Heart right ventricle (tissue), 16 donors: ENCODE measurements at regions not wholly inside any gene's neighbourhood (a gene's known extent, or its start where the extent isn't known, plus 50 kb on each side); places are given as distances from the start of the nearest gene placed in this dataset.
A peak's percentile ranks its signal among the peaks of the same experiment; 100 is the strongest.

Experiments used
- ATAC-seq, 8 donors: fragments of 200-7000 bp; cut with Tn5 transposase; one replicate each; pipeline ENCODE4 v1.9.1; 2020; ENCODE audit warnings: mild to moderate bottlenecking in 8 of 8, moderate library complexity in 8 of 8, moderate number of reproducible peaks in 1 of 8
- DNase-seq, 2 donors: peaks; one replicate each; pipeline ENCODE4 v3.0.0-alpha.2; 2020
- H3K27ac ChIP-seq, 10 donors: fragments of 200-600 bp; sonication (generic) in 2 of 10; one replicate each; pipeline versions ENCODE4 v1.5.0 to v1.8.0; 2020 to 2022; ENCODE audit warnings: mild to moderate bottlenecking in 3 of 10
- H3K27me3 ChIP-seq, 7 donors: fragments of 200-600 bp; one replicate each; pipeline ENCODE4 v1.8.0; 2021 to 2022; ENCODE audit warnings: mild to moderate bottlenecking in 2 of 7
- H3K36me3 ChIP-seq, 9 donors: fragments of 200-600 bp; sonication (generic) in 1 of 9; one replicate each; pipeline versions ENCODE4 v1.5.0 to v1.8.0; 2020 to 2022; ENCODE audit warnings: mild to moderate bottlenecking in 2 of 9
- H3K4me1 ChIP-seq, 9 donors: fragments of 200-600 bp; sonication (generic) in 1 of 9; one replicate each; pipeline versions ENCODE4 v1.5.0 to v1.8.0; 2020 to 2022; ENCODE audit warnings: mild to moderate bottlenecking in 4 of 9
- H3K4me3 ChIP-seq, 10 donors: fragments of 200-600 bp; sonication (generic) in 2 of 10; one replicate each; pipeline versions ENCODE4 v1.5.0 to v1.8.0; 2020 to 2022; ENCODE audit warnings: mild to moderate bottlenecking in 7 of 10, moderate library complexity in 2 of 10
- H3K9me3 ChIP-seq, 11 donors: fragments of 200-600 bp in 10 of 11; sonication (generic) in 2 of 11; one replicate each; pipeline versions ENCODE4 v1.5.0 to v1.8.0; 2013 to 2022; ENCODE audit warnings: mild to moderate bottlenecking in 2 of 11, control low read depth in 1 of 11, moderate library complexity in 1 of 11
- WGBS, 2 donors: extraction: QIAGEN DNeasy Blood & Tissue Kit; methylation state at CpG; one replicate each; pipeline ENCODE4 v1.1.7; 2013; ENCODE audit warnings: inconsistent platforms in 1 of 2; 5-methylcytosine and 5-hydroxymethylcytosine counted together
- intact Hi-C, 10 donors: fragments of 100-400 bp; cut with DNase I; formaldehyde crosslinking; loops; one replicate each; pipeline versions ENCODE4 v1.11.1 to v1.14.2; 2022
- TF ChIP-seq, protein P1 (sequence below), 9 donors: fragments of 200-600 bp; sonication (generic) in 2 of 9; IDR thresholded peaks; one replicate each; pipeline versions ENCODE4 v1.5.0 to v1.8.0; 2021 to 2022; ENCODE audit warnings: antibody characterized with exemption in 9 of 9, mild to moderate bottlenecking in 5 of 9, moderate library complexity in 1 of 9
- donor health status: Arrhythmogenic right ventricular cardiomyopathy.
- donor health status: ischemic (EF 13 %, LVEDD 7.1; RV severe dilation, severe dysfunction).
- donor health status: healthy with polysubstance abuse.
- donor health status: DM: no; HTN: yes; CAD: no.
- donor health status: DM: no; HTN: no; CAD: no.
- donor health status: ischemic (EF 25% LVEDD 6.9; RV normal size, moderate dysfunction).
- donor health status: ischemic (EF 25% LVEDD 5.7; RV mildly dilated, moderate dysfunction).
- donor health status: healthy.
- donor health status: DM: yes; HTN: yes; CAD: no.
- donor health status: Ischemic cardiomyopathy.
- donor health status: ischemic (EF 35%, LVEDD 5.7; RV mildly dilated, moderate dysfunction).
- donor health status: nonischemic (EF 11% LVEDD 7.7; RV severe dilation, severe dysfunction).
- donor health status: DM: yes; HTN: yes; CAD: no.
- donor health status: PGD.
- donor health status: ischemic (EF 29% LVEDD 5.4; RV normal size, mild dysfunction).
- donor health status: nonischemic (EF 23%, LVEDD 6.1; RV moderate dilation, normal function).

- Histone ChIP-seq H3K36me3 (no peaks in the 10 kb centered on the region), H3K27ac (no peak overlapping the region), H3K9me3 (no peaks in the 10 kb centered on the region), H3K27me3 (peaks cover 0 to 19% (median 0%) of the 10 kb centered on the region in 7 donors), H3K4me1 (peaks cover 0 to 20% (median 14%) of the 10 kb centered on the region in 9 donors), H3K4me3 (no peak overlapping the region)
- 85 to 94% methylated on average over 34 of the region's 34 CpGs for WGBS, 2 donors
- TF ChIP-seq, protein P1, sequence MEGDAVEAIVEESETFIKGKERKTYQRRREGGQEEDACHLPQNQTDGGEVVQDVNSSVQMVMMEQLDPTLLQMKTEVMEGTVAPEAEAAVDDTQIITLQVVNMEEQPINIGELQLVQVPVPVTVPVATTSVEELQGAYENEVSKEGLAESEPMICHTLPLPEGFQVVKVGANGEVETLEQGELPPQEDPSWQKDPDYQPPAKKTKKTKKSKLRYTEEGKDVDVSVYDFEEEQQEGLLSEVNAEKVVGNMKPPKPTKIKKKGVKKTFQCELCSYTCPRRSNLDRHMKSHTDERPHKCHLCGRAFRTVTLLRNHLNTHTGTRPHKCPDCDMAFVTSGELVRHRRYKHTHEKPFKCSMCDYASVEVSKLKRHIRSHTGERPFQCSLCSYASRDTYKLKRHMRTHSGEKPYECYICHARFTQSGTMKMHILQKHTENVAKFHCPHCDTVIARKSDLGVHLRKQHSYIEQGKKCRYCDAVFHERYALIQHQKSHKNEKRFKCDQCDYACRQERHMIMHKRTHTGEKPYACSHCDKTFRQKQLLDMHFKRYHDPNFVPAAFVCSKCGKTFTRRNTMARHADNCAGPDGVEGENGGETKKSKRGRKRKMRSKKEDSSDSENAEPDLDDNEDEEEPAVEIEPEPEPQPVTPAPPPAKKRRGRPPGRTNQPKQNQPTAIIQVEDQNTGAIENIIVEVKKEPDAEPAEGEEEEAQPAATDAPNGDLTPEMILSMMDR (IDR thresholded peaks at IDR 0.05): no peak
- DNase-seq (no peak), ATAC-seq (no peak)
- intact Hi-C loops: no loop called here
Observed at GRCh38 chr6:170156448-170157375, 134.2 kb downstream of the DLL1 start.

GRCh38 chr6:170155464-170156196 lies 135.2 kb downstream of the DLL1 start:
- Histone ChIP-seq H3K4me3 (no peak overlapping the region), H3K27me3 (peaks cover 0 to 25% (median 0%) of the 10 kb centered on the region in 7 donors), H3K9me3 (no peaks in the 10 kb centered on the region), H3K36me3 (no peaks in the 10 kb centered on the region), H3K27ac (no peak overlapping the region), H3K4me1 (peaks cover 5 to 31% (median 23%) of the 10 kb centered on the region in 9 donors)
- DNase-seq (no peak), ATAC-seq (no peak)
- TF ChIP-seq, protein P1 (IDR thresholded peaks at IDR 0.05): no peak
- intact Hi-C loops: no loop called here
- WGBS, 2 donors: 92% methylated on average over 25 of the region's 25 CpGs

DNA sequence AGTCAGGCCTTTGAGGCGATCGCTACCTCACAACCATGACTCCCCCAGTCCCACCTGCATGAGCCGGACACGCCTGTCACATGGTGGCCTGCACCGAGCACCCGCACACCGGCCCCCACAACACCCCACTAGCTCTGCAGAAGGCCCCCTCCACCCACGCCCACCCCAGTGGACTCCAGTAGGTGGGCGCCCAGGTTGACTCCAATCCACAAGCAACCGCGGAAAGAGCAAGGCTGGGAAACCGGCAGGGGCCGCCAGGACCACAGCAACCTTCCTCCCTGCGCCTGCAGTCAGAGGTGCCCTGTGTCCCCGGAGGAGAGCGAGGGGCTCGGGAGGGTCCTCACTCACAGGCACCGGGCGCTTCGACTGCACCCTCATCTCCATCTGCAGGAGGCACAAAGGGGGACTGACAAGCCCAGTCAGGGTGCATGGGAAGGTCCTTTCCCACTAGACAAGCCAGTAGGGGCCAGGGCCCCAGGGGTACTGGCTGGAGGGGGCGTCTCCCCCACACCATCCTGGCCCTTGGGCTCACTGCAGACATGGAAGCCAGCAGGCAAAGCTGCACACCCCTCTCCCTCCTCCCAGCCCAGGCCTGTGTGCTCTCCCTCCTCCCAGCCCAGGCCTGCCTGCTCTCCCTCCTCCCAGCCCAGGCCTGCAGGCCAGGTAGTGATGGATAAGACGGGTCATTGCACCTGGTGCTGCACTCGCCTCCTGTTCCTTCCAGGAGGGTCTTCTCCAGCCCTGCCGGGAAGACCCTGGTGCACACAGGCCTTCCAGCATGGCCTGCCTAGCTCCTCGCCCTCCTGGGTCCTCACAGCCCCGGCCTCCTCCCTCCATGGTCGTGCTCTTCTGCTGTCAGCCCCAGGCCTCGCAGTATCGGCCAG lies 137.2 kb downstream of the DLL1 start:
- WGBS, 2 donors: 89 to 96% methylated on average over 29 of the region's 29 CpGs
- peaks cover 5 to 33% (median 23%) of the 10 kb centered on the region in 9 donors for H3K4me1 ChIP-seq
- DNase-seq (no peak), ATAC-seq (peak in 1 of 8 donors; percentile 10)
- no peaks in the 10 kb centered on the region for H3K36me3 ChIP-seq
- H3K27ac ChIP-seq: peak overlapping the region in 6 of 10 donors; percentile 79 to 94 (median 86)
- H3K4me3 ChIP-seq: no peak overlapping the region
- intact Hi-C loops: loop anchor here in 2 of 10 donors (5.0 kb wide), 1 partner anchor 139 kb away; the partner anchor contains the start of gene DLL1 (in 2 of the 2)
- TF ChIP-seq, protein P1 (IDR thresholded peaks at IDR 0.05): no peak
- H3K9me3 ChIP-seq: no peaks in the 10 kb centered on the region
- H3K27me3 ChIP-seq: peaks cover 0 to 25% (median 0%) of the 10 kb centered on the region in 7 donors
